Nephron (organoid): ENCODE measurements at regions not wholly inside any gene's neighbourhood (a gene's known extent, or its start where the extent isn't known, plus 50 kb on each side); places are given as distances from the start of the nearest gene placed in this dataset.

Source experiments
- H3K27ac Mint-ChIP-seq, 3 experiments: 2 replicates each; pipeline ENCODE4 v1.8.0; 2020; ENCODE audit warnings: mixed read lengths in 3 of 3, mild to moderate bottlenecking in 2 of 3, moderate library complexity in 1 of 3
- H3K27me3 Mint-ChIP-seq: 2 replicates; pipeline ENCODE4 v1.8.0; 2021; ENCODE audit warnings: low read depth, mild to moderate bottlenecking, moderate library complexity, mixed read lengths
- H3K36me3 Mint-ChIP-seq: 2 replicates; pipeline ENCODE4 v1.8.0; 2020; ENCODE audit warnings: low read depth, mixed read lengths
- H3K4me1 Mint-ChIP-seq: 2 replicates; pipeline ENCODE4 v1.8.0; 2020; ENCODE audit warnings: mixed read lengths
- H3K4me3 Mint-ChIP-seq, 3 experiments: 2 replicates each; pipeline ENCODE4 v1.8.0; 2020; ENCODE audit warnings: mild to moderate bottlenecking in 3 of 3, mixed read lengths in 3 of 3, moderate library complexity in 2 of 3
- H3K9me3 Mint-ChIP-seq: 2 replicates; pipeline ENCODE4 v1.8.0; 2020; ENCODE audit warnings: mixed read lengths
- TF ChIP-seq, protein P1 (sequence below), 3 experiments: fragments of 200-600 bp; sonication (generic); IDR thresholded peaks; one replicate each; pipeline ENCODE4 v1.5.0; 2021; ENCODE audit warnings: antibody characterized with exemption in 3 of 3; ENCODE audit not compliant: unreplicated experiment in 3 of 3

DNA sequence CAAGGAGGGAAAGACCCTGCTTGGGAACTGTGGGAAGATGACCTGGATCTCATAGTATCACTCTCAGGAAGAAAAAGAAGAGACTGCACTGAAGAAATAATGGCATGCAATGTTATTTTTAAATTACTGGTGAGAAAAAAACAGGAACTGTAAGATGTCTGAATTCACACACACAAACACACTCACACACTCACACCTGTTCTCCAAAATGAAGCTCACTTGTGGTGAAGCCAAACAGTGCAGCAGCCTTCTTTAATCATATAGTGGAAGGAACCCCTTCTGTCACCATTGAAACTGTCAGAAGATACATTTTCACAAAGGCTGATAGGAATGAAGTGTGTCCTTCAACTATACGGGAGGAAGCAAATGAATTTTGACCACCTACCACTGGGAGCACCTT is 156.5 kb upstream of the GHITM start:
- H3K36me3 Mint-ChIP-seq, result no peaks in the 10 kb centered on the region
- TF ChIP-seq, protein P1, sequence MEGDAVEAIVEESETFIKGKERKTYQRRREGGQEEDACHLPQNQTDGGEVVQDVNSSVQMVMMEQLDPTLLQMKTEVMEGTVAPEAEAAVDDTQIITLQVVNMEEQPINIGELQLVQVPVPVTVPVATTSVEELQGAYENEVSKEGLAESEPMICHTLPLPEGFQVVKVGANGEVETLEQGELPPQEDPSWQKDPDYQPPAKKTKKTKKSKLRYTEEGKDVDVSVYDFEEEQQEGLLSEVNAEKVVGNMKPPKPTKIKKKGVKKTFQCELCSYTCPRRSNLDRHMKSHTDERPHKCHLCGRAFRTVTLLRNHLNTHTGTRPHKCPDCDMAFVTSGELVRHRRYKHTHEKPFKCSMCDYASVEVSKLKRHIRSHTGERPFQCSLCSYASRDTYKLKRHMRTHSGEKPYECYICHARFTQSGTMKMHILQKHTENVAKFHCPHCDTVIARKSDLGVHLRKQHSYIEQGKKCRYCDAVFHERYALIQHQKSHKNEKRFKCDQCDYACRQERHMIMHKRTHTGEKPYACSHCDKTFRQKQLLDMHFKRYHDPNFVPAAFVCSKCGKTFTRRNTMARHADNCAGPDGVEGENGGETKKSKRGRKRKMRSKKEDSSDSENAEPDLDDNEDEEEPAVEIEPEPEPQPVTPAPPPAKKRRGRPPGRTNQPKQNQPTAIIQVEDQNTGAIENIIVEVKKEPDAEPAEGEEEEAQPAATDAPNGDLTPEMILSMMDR (IDR thresholded peaks at IDR 0.05; ENCODE audit: unreplicated experiment in 3 of 3), result no peak
- peak overlapping the region in 1 of 3 experiments; percentile 76 for H3K27ac Mint-ChIP-seq
- H3K4me1 Mint-ChIP-seq, result peaks cover 35% of the 10 kb centered on the region
- no peak overlapping the region for H3K4me3 Mint-ChIP-seq
- H3K9me3 Mint-ChIP-seq, result no peaks in the 10 kb centered on the region
- no peaks in the 10 kb centered on the region for H3K27me3 Mint-ChIP-seq

DNA sequence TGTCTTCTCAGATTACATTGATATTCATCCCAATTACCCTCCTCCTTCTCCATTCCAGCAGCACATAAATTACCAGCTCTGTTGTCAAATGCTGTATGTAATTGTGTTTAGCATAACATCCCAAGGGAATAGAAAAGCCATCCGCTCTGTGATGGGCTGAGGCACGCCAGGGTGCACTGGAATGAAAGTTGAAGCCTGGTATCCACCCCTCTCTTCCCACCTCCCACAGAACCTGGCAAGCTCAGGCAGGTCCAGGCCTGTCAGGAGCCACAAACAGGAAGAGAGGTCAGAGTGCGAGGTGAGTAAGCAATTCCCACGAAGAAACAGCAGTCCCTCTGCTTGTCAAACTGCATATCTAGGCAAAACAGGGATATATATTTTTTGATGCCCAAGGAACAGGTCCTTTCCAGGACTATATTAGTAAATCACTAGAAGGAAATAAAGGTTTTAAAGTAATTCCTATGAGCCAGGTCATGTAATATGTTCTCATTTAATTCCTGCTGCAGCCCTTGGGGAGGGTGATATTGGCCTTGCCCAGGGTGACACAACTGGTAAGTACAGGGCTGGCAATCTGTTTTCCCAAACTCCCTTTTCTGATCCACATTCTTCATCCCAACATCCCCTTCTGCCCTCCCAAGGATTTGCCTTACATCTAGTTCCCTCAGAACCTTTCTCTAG is 155.6 kb upstream of the GHITM start:
- no peaks in the 10 kb centered on the region for H3K9me3 Mint-ChIP-seq

DNA sequence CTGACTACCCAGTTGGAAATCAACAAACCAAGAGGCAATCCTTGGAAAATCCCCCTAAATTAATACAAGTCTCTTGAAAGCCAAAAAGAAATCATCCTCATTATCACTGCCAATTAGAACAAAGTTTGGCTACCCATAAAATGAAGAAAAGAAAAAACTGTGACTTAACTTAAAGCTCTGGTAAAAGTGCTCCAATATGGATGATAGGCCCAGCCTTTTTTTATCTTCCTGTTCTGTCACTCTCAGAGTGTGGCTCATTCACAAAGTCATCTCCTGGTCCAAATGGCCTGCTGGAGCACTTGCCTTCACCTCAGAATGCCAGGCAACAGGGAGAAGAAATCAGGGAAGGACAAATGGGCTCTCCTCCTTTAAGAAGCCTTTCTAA is 155.1 kb upstream of the GHITM start:
- Mint-ChIP-seq H3K4me3 (no peak overlapping the region), H3K36me3 (no peaks in the 10 kb centered on the region)

More for the DNA sequence above, 155.6 kb upstream of the GHITM start:
- peak overlapping the region in 1 of 3 experiments; percentile 2 for H3K4me3 Mint-ChIP-seq
- H3K27ac Mint-ChIP-seq, result peak overlapping the region; percentile 34 to 76 (median 46)
- TF ChIP-seq, protein P1 (IDR thresholded peaks at IDR 0.05; ENCODE audit: unreplicated experiment in 3 of 3), result no peak
- H3K4me1 Mint-ChIP-seq, result peaks cover 35% of the 10 kb centered on the region
- H3K27me3 Mint-ChIP-seq, result no peaks in the 10 kb centered on the region
- no peaks in the 10 kb centered on the region for H3K36me3 Mint-ChIP-seq

DNA sequence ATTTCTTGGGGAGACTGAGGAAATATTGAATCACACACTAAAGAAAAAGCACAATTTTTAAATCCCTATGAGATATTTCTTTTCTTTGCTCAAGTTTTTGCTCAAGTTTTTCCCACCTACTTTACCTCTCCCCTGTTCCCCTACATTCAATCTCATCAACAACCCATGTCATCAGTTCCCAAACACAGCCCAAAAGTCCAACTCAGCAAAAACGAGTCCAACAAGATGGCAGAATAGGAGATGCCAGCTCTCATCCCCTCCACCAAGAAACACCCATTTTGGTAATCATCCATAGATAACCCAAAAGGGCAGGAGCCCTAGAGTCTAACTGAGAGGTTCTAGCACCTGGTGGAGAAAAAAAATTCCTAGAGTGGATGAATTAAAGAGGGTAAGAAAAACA is 152.5 kb upstream of the GHITM start:
- peak overlapping the region in 1 of 3 experiments; percentile 43 for H3K27ac Mint-ChIP-seq
- no peaks in the 10 kb centered on the region for H3K9me3 Mint-ChIP-seq
- H3K27me3 Mint-ChIP-seq, result no peaks in the 10 kb centered on the region
- TF ChIP-seq, protein P1 (IDR thresholded peaks at IDR 0.05; ENCODE audit: unreplicated experiment in 3 of 3), result no peak
- no peak overlapping the region for H3K4me3 Mint-ChIP-seq
- H3K4me1 Mint-ChIP-seq, result peaks cover 35% of the 10 kb centered on the region
- no peaks in the 10 kb centered on the region for H3K36me3 Mint-ChIP-seq

More for the DNA sequence above, 155.1 kb upstream of the GHITM start:
- Mint-ChIP-seq H3K27ac (peak overlapping the region in 1 of 3 experiments; percentile 76), H3K9me3 (no peaks in the 10 kb centered on the region), H3K27me3 (no peaks in the 10 kb centered on the region), H3K4me1 (peaks cover 35% of the 10 kb centered on the region)
- TF ChIP-seq, protein P1 (IDR thresholded peaks at IDR 0.05; ENCODE audit: unreplicated experiment in 3 of 3), result no peak

DNA sequence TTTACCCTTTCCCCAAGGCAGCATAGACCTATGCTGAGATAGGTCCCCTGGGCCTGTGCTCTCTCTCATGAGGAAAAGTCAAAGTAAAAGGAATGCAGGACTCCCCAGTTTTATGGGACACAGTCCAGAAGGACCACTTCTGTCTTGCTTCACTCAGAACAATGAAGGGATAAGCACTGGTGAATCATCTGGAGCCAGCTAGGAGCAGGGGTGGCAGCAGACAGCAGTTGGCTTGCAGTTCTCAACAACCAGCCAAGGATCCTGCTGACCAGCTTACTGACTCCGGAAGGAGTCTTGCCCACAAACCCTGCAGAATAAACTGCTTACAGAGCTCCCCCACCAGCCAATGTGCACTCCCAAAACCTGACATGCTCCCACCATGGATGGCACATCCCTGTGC is 152.1 kb upstream of the GHITM start:
- TF ChIP-seq, protein P1 (IDR thresholded peaks at IDR 0.05; ENCODE audit: unreplicated experiment in 3 of 3), result no peak
- Mint-ChIP-seq H3K36me3 (no peaks in the 10 kb centered on the region), H3K4me3 (no peak overlapping the region), H3K27ac (no peak overlapping the region), H3K27me3 (no peaks in the 10 kb centered on the region), H3K9me3 (no peaks in the 10 kb centered on the region), H3K4me1 (peaks cover 35% of the 10 kb centered on the region)

DNA sequence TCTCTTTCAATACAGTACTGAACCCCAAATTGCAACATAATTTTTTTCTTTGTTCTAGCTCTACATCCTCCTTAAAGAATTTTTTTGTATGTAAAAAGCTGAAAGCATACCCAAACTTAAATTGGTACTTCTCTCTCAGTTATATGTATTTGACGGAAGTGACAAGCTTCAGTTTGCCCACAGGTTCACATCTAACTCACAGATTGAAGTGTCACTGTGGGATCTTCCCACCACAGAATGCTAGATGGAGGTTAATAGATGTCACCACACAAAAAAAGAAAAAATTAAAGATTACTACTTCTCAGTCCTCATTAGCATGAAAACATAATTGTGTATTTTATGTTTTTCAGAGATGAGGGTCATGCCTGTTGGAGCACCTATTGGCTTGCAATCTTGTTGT is 150.9 kb upstream of the GHITM start:
- H3K27me3 Mint-ChIP-seq, result no peaks in the 10 kb centered on the region
- peaks cover 23% of the 10 kb centered on the region for H3K4me1 Mint-ChIP-seq
- no peaks in the 10 kb centered on the region for H3K9me3 Mint-ChIP-seq
- TF ChIP-seq, protein P1 (IDR thresholded peaks at IDR 0.05; ENCODE audit: unreplicated experiment in 3 of 3), result no peak
- no peak overlapping the region for H3K4me3 Mint-ChIP-seq
- no peak overlapping the region for H3K27ac Mint-ChIP-seq
- no peaks in the 10 kb centered on the region for H3K36me3 Mint-ChIP-seq
